ENCODE measurements at regions not wholly inside any gene's neighbourhood (a gene's known extent, or its start where the extent isn't known, plus 50 kb on each side); places are given as distances from the start of the nearest gene placed in this dataset.
"Not testable (repeated sequence)": the region's sequence is repeated elsewhere in the genome, so short reads cannot be mapped to it uniquely, and the experiment has no call there.

DNA sequence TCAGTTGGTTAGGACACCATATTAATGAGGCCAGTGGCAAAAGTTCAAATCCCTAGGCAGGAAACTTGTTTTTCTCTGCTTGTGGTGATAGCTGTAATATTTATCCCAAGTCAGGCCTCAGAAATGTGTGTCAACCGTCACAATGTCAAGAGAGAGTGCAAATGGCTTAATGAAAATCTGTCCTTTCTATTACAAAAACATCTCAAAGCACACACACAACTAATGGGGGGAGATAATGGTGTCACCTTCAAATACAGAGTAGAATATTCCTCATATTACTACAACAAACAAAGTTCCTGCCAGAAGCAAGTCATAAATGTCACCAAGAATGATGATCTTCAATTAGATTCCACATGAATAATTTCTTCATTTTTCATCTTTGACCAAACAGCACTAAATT, 127.2 kb upstream of the MARCHF11 start:
- DNase-seq (ENCODE audit: extremely low read depth, low read depth) = no peak

DNA sequence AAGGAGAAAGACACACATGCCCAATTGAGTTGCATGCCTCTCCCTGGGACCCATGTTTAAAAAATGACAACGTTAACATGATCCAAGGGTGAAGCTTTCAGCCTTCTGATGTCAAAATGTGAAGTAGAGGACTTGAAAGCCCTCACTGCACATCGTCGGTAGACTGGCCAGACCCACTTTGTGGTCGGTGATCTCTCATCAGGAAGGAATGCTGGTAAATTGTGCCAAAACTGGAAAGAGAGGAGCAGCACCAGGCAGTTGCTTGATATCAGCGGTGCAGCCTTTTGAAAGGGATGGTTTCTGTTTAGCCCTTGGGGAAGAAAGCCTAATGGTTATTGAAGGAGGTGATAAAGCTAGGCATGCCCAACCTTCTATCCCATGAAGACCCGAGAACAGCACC, 125.3 kb upstream of the MARCHF11 start:
- no peak for DNase-seq (ENCODE audit: extremely low read depth, low read depth)

DNA sequence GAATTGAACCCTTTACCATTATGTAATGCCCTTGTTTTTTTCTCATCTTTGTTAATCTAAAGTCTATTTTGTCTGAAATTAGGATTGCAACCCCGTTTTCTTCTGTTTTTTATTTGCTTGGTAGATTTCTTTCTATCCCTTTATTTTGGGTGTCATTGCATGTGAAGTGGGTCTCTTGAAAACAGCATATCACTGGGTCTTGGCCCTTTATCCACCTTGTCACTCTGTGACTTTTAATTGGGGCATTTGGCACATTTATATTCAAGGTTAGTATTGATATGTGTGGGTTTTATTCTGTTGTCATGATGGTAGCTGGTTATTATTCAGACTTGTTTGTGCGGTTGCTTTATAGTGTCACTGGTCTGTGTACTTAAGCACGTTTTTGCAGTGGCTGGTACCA, 117.4 kb upstream of the MARCHF11 start:
- DNase-seq (ENCODE audit: extremely low read depth, low read depth) = no peak

DNA sequence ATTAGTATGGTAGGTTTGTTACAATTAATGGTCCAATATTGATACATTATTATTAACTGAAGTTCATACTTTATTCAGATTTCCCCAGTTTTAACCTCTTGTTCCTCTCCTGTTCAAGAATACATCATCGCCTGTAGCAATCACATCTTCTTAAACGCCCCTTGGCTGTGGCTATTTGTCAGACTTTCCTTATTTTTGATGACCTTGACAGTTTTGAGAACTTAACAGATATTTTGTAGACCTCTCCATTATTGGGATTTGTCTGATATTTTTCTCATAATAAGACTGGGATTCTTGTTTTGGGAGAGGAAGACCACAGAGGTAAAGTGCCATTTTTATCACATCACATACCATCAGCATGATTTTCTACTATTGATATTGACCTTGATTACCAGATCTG, 112.3 kb upstream of the MARCHF11 start:
- DNase-seq (ENCODE audit: extremely low read depth, low read depth) = no peak

DNA sequence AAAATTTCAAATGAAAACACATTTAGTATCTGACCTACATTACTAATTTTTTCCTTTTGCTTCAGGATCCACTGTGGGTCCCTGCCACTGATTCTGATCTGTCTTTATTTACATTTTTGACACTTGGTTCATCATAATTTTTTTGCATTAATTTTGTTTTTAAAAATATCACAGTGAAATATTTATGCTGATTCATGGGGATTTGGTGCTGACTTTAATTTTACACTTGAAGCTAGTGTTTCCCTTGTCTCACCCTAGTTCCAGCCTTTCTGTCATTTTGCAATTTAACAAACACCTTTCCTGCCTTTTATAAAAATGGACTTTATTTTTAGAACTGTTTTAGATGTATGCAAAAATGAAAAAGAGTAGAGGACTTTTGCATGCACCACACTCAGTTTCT, 111.9 kb upstream of the MARCHF11 start:
- no peak for DNase-seq (ENCODE audit: extremely low read depth, low read depth)

DNA sequence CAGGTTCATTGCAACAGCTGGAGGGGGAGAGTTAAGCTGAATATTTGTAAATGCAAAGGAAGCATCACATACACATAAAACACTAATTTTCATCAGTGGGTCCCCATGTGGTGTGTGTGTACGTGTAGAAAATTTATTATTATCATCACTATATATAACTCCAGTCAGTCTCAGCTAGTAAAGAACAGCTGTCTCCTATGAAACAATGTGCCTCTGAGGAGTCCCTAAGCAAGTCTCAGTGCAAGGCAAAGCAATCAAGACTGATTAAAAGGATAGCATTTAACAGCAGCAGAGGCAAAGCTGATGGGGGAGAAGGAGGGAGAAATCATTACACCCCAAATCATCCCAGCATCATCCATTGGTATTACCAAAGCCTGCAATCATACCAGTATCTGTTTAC, 104.2 kb upstream of the MARCHF11 start:
- no peak for DNase-seq (ENCODE audit: extremely low read depth, low read depth)

DNA sequence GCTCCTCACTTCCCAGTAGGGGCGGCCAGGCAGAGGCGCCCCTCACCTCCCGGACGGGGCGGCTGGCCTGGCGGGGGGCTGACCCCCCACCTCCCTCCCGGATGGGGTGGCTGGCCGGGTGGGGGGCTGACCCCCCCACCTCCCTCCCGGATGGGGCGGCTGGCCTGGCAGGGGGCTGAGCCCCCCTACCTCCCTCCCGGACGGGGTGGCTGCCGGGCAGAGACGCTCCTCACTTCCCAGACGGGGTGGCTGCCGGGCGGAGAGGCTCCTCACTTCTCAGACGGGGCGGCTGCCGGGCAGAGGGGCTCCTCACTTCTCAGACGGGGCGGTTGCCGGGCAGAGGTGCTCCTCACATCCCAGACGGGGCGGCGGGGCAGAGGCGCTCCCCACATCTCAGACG, 97.3 kb upstream of the MARCHF11 start:
- not testable (repeated sequence) for DNase-seq (ENCODE audit: extremely low read depth, low read depth)

DNA sequence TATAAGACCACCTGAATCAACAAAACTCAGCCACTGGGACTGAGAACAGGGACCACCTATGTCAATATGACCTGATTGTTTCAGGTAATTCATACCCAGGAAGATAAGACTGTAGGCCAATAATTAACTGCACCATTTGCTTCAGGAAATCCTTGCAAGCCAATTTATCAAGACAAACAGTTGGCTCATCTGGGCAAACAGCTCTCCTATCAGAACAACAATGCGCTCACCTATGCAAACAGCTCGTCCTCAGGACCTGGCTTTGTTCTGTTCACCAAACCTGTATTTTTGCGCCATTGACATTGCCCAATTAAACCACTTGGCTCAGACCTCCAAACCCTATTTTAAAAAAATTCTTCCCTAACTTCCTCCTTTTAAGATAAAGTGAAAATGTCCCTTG, 92.3 kb upstream of the MARCHF11 start:
- DNase-seq (ENCODE audit: extremely low read depth, low read depth) = no peak

DNA sequence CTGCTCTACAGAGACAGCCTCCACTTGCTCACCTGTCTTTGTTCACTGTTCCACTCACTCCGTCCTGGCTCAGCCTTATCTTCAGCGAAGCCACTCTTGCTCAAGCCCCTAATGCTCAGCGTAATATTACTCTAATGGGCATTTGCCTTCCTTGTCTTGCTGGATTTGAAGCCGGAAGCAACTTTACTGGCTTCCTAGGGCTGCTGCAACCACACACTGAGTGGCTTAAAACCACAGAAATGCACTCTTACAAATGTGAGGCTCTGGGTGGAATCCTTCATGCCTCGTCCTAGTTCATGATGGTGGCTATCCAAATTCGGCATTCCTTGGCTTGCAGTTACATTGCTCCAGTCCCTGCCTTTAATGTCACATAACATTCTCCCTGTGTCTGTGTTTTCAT, 85.5 kb upstream of the MARCHF11 start:
- no peak for DNase-seq (ENCODE audit: extremely low read depth, low read depth)

DNA sequence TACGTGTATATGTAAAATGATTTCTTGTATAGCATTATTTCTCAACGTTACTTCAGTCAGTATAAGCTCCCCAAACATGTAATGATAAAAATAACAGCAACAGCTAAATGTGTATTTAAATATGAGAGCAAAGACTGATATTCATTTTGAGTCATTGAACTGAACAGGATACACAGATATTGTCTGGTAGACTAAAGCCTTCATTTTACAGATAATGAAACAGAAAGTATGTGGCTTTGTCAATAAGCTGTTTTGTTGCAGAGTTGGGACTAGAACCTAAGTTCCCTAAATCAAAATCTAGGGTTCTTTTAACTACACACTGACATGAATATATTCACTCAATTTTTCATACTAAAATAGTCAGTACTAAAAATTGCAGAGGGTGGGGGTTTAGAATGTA, 80.4 kb upstream of the MARCHF11 start:
- no peak for DNase-seq (ENCODE audit: extremely low read depth, low read depth)

DNA sequence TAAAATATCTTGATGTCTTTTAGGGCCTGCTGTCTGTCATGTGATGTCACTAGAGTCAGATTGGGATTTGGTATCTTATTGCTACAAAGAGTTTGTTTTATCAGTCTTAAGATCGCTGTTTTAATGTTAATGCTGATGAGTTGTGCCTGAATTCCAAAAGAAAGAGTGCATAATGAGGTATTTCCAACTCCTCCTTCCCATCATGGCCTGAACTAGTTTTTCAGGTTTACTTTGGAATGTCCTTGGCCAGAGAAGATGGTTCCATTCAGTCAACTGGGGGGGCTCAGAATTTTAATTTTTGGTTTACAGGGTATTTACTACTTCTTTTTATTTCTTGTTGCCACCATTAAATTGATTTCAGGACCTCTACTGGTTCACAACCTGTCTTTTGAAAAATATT, 74.3 kb upstream of the MARCHF11 start:
- DNase-seq (ENCODE audit: extremely low read depth, low read depth) = no peak

DNA sequence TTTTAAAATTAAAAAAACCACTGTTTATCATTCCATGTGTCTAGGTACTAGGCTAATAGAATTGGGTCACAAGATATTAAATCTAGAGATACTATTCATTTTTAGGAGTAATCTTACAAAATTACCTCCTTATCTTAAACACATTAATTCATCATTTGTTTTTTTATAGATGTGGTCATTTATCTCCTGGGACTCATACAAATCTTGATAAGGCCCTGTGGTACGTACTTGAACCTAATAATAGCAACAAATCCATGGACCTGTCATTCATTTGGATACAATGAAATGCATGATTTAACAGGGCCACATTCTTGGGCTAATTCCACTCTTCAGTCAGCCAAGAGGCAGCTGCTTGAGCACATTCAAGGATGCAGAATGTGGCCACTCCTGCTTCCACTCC, 66.4 kb upstream of the MARCHF11 start:
- DNase-seq (ENCODE audit: extremely low read depth, low read depth) = no peak

DNA sequence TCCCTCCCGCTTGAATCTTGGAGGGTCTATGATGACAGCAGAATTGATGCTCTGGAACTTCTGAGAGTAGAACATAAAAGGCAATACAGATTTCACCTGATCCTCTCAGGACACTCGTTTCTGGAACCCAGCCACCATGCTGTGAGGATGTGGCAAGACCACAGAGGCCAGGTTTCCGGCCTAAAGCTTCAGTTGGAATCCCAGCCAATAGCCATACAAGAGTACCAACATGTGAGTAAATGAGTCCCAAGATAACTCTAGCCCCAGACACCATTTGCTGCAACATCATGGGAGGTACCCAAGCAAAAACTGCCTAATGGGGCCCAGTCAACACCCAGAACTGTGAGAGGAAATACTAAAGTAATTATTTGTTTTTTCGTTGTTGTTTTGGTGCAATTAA, 65.7 kb upstream of the MARCHF11 start:
- DNase-seq (ENCODE audit: extremely low read depth, low read depth) = no peak

DNA sequence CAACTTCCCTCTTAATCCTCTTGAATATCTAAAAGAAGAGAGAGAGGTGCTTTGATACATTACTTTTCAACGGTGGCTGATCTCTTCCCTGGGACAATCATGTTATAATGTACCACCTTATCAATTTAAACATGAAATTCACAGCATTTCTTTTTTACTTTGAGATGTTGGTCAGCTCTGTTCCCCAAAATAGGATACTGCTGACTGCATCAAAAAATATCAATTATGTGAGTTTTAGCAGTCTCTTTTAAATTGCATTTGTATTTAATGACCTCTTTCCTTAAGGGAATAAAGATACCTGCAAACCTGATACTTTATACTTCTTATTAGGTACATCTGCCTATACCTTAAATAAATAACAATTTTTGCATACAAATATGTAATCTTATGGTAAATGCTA, 58.4 kb upstream of the MARCHF11 start:
- no peak for DNase-seq (ENCODE audit: extremely low read depth, low read depth)

DNA sequence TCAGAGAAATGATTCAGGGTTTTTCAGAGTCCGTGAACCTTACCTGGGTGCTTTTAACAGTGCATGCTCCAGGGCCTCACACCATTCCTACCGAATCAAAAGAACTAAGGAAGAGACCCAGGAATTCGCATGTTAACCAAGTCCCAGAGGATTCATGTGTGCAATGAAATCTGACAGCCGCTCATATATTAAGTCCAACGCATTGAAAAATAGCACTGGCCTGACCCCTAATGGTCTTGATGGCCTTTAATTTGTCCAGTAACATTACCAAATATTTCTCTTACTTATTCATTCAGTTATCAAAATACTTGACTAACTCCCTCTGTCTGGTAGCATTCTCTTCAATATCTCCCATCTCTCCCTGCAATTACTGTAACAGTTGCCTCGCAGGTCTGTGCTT, 55.0 kb upstream of the MARCHF11 start:
- peak; percentile 5 for DNase-seq (ENCODE audit: extremely low read depth, low read depth)

DNA sequence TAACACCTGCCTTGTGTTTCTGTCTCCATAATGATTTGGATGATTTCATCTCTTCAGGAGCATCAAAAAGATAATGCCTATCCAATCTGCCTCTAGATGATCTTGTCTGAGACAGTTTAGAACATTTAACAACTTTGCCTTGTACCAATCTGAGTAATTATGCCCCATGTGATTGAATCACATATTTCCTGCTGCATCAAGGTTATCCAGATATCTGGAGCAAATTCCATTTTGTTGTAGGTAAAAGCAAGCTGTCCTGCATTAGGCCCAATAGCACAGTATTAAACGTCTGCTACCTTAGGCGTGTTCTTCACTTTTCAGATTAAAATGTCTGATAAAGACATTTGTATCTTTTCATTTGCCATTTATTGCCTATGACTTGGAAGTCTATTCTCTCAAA, 54.1 kb upstream of the MARCHF11 start:
- DNase-seq (ENCODE audit: extremely low read depth, low read depth) = no peak

DNA sequence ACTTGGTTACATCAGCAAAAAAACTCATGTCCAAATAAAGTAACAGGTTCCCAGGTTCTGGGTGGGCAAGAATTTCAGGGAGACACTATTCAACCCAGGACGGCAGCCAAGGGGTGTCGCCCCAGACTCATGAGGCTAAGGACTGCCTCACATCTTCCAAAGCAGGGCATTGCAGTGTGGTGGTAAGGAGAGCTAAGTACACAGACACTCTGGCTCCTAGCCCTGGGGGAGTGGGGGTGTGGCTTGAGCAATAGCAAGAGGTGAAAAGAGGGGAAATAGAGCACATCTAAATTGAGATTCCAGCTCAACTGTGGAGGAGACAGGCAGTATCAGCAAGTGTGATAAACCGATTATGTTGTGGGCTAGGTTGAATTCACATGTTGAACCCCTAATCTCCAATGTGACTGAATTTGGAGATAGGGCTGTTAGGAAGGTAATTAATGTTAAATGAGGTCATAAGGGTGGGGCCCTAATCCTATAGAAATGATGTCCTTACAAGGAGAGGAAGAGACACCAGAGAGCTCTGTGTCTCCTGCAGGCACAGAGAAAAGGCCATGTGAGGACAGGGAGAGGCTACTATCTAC, 49.9 kb upstream of the MARCHF11 start:
- DNase-seq (ENCODE audit: extremely low read depth, low read depth) = no peak
